Gastroesophageal sphincter (tissue), 3 donors: ENCODE measurements at regions not wholly inside any gene's neighbourhood (a gene's known extent, or its start where the extent isn't known, plus 50 kb on each side); places are given as distances from the start of the nearest gene placed in this dataset.

Source experiments
- CTCF ChIP-seq, 4 experiments: fragments of 200-600 bp in 2 of 4; fragments of 450-650 bp in 2 of 4; sonication (generic) in 1 of 4; IDR thresholded peaks; one replicate each; pipeline ENCODE4 v1.5.1; 2017 to 2019; ENCODE audit warnings: antibody characterized with exemption in 4 of 4, mild to moderate bottlenecking in 2 of 4, moderate library complexity in 2 of 4
- EP300 ChIP-seq: sonication (generic); formaldehyde crosslinking; IDR thresholded peaks from one replicate; pipeline ENCODE4 v1.6.1; 2017; ENCODE audit warnings: antibody characterized with exemption, mild to moderate bottlenecking
- POLR2A ChIP-seq, 2 donors: fragments of 450-650 bp; IDR thresholded peaks; one replicate each; pipeline ENCODE4 v1.6.1; 2017; ENCODE audit warnings: antibody characterized with exemption in 2 of 2, mild to moderate bottlenecking in 2 of 2, moderate library complexity in 1 of 2
- POLR2AphosphoS5 ChIP-seq: sonication (generic); formaldehyde crosslinking; IDR thresholded peaks from one replicate; pipeline ENCODE4 v1.6.1; 2017; ENCODE audit warnings: antibody characterized with exemption

DNA sequence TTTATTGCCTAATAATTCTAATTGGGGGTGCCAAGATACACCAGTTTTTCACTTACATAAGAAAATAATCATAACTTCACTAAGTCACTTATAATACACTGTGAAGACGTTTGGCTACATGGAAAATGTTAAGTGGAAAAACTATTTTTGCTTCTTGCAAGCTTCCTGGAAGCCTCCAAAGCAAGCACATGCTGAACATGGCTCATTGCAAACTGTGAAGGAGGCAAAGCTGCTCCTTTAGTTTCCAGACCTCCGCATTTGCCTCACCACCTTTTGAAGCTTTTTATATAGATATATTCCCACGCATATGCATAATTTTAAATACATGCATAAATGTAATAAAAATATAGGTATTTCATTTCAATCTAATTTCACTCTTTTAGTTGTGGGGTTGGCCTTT is 285.6 kb upstream of the PRDM9 start:
- TF ChIP-seq POLR2A (IDR thresholded peaks at IDR 0.05): no peak
- TF ChIP-seq CTCF (IDR thresholded peaks at IDR 0.05): no peak
- no peak for TF ChIP-seq POLR2AphosphoS5
- TF ChIP-seq EP300: no peak
